Caco-2 (cell line): ENCODE measurements at regions not wholly inside any gene's neighbourhood (a gene's known extent, or its start where the extent isn't known, plus 50 kb on each side); places are given as distances from the start of the nearest gene placed in this dataset.

ENCODE experiments used
- BruUV-seq: library from RNA; stranded (reverse); fragments of 400-500 nt; replicated peaks from 2 replicates; lab custom pipeline; 2021; lab: Mats Ljungman, UMichigan
- CTCF ChIA-PET: fragments of 300-600 bp; sonication (Branson Sonifier 250); formaldehyde crosslinking; loops from one replicate; lab custom pipeline; 2022; ENCODE audit warnings: antibody characterized with exemption; lab: Charles Lee
- POLR2A ChIA-PET: fragments of 300-600 bp; sonication (Branson Sonifier 250); formaldehyde crosslinking; loops from one replicate; lab custom pipeline; 2022; ENCODE audit warnings: antibody characterized with exemption; lab: Charles Lee
- DNase-seq, 2 experiments: peaks; one replicate each; pipeline versions ENCODE4 v3.0.0 to v3.0.0-alpha.2; 2020 to 2022
- H3K27me3 ChIP-seq: replicated peaks from 2 replicates; pipeline ENCODE4 v1.6.0; 2011; ENCODE audit warnings: low read length; ENCODE audit not compliant: control insufficient read depth, insufficient read depth
- H3K36me3 ChIP-seq: 2 replicates; pipeline ENCODE4 v1.5.1; 2011; ENCODE audit warnings: low read length; ENCODE audit not compliant: control insufficient read depth, insufficient read depth
- H3K4me1 ChIP-seq: fragments of 250-450 bp; sonication (Bioruptor Pico); 2 replicates; pipeline ENCODE4 v1.5.1; 2020; ENCODE audit warnings: mild to moderate bottlenecking
- H3K4me3 ChIP-seq: 2 replicates; pipeline ENCODE4 v1.5.1; 2011; ENCODE audit warnings: low read depth, mild to moderate bottlenecking, control low read depth, low read length
- H3K9me3 ChIP-seq: fragments of 250-450 bp; sonication (Bioruptor Pico); 2 replicates; pipeline ENCODE4 v1.5.1; 2020; ENCODE audit warnings: mild to moderate bottlenecking, moderate library complexity
- H3K27ac Mint-ChIP-seq: one replicate; pipeline ENCODE4 v1.8.0; 2022; ENCODE audit warnings: mixed read lengths; ENCODE audit not compliant: unreplicated experiment
- H3K27me3 Mint-ChIP-seq: one replicate; pipeline ENCODE4 v1.8.0; 2022; ENCODE audit warnings: mixed read lengths; ENCODE audit not compliant: insufficient read depth, unreplicated experiment
- H3K36me3 Mint-ChIP-seq: one replicate; pipeline ENCODE4 v1.8.0; 2022; ENCODE audit warnings: mild to moderate bottlenecking, mixed read lengths; ENCODE audit not compliant: insufficient read depth, unreplicated experiment
- H3K4me1 Mint-ChIP-seq: one replicate; pipeline ENCODE4 v1.8.0; 2022; ENCODE audit warnings: low read depth, mixed read lengths; ENCODE audit not compliant: unreplicated experiment
- H3K4me3 Mint-ChIP-seq: one replicate; pipeline ENCODE4 v1.8.0; 2022; ENCODE audit warnings: mild to moderate bottlenecking, moderate library complexity, mixed read lengths; ENCODE audit not compliant: unreplicated experiment
- H3K9me3 Mint-ChIP-seq: one replicate; pipeline ENCODE4 v1.8.0; 2022; ENCODE audit warnings: mixed read lengths; ENCODE audit not compliant: unreplicated experiment
- CTCF ChIP-seq, 2 experiments: fragments of 200-600 bp in 1 of 2; IDR thresholded peaks; 1 replicate in 1 of 2; 2 replicates in 1 of 2; pipeline versions ENCODE4 v1.5.1 to v1.8.0; 2011 to 2022; ENCODE audit warnings: antibody characterized with exemption in 1 of 2, control low read depth in 1 of 2, inconsistent platforms in 1 of 2, low read depth in 1 of 2, low read length in 1 of 2, mild to moderate bottlenecking in 1 of 2, moderate library complexity in 1 of 2; ENCODE audit not compliant: insufficient read depth in 1 of 2, severe bottlenecking in 1 of 2, unreplicated experiment in 1 of 2
- intact Hi-C: fragments of 100-400 bp; cut with micrococcal nuclease; formaldehyde crosslinking; loops from one replicate; pipeline ENCODE4 v1.10.0; 2022; ENCODE audit not compliant: unreplicated experiment

DNA sequence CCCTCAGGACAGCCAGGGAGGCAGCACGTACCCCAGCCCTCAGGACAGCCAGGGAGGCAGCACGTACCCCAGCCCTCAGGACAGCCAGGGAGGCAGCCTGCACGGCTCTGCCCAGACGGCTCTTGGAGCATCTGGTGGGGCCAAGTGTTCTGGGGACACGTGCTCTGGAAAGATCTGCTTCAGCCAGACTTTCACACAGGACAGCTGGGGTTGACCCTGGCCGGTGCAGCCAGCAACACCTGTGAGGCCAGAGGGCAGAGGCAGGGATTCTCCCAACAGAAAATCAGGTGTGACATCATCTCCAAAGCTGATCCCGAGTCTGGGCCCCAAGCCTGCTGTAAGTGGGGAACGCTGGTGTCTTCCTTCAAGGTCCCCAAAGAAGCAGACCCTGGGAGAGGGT, 55.5 kb upstream of the SLCO4A1 start:
- no peak for TF ChIP-seq CTCF (IDR thresholded peaks at IDR 0.05; ENCODE audit: insufficient read depth in 1 of 2, low read depth in 1 of 2, low read length in 1 of 2, severe bottlenecking in 1 of 2, unreplicated experiment in 1 of 2)
- DNase-seq = no peak
- Histone ChIP-seq H3K4me1 (no peaks in the 10 kb centered on the region), H3K4me3 (no peak overlapping the region), H3K27me3 (0 out of 2 replicates have a peak, but pooled peaks cover 2% of the 10 kb centered on the region), H3K9me3 (no peaks in the 10 kb centered on the region), H3K36me3 (no peaks in the 10 kb centered on the region)
- no peaks in the 10 kb centered on the region for H3K36me3 Mint-ChIP-seq
- H3K27ac Mint-ChIP-seq = no peak overlapping the region
- H3K4me1 Mint-ChIP-seq = peaks cover 6% of the 10 kb centered on the region
- BruUV-seq = no TSS peak
- no peaks in the 10 kb centered on the region for H3K9me3 Mint-ChIP-seq
- H3K27me3 Mint-ChIP-seq = peaks cover 9% of the 10 kb centered on the region
- ChIA-PET POLR2A (no interaction called here), CTCF (no interaction called here)
- intact Hi-C loops = no loop called here
- H3K4me3 Mint-ChIP-seq = no peak overlapping the region

- CTCF ChIA-PET = interaction anchor here (1.0 to 1.9 kb wide), 2 partner anchors 11 to 29 kb away, joined by 3 to 6 read pairs; no protein-coding TSS in a partner anchor
- H3K4me1 ChIP-seq = no peaks in the 10 kb centered on the region
- intact Hi-C loops = no loop called here
- Mint-ChIP-seq H3K27me3 (peaks cover 11% of the 10 kb centered on the region), H3K27ac (no peak overlapping the region), H3K4me1 (peaks cover 6% of the 10 kb centered on the region), H3K4me3 (no peak overlapping the region), H3K9me3 (no peaks in the 10 kb centered on the region), H3K36me3 (no peaks in the 10 kb centered on the region)
- peak in 1 of 2 experiments; percentile 65 for DNase-seq
- H3K9me3 ChIP-seq = no peaks in the 10 kb centered on the region
- POLR2A ChIA-PET = interaction anchor here (0.5 kb wide), 1 partner anchor 201 kb away, joined by 7 read pairs; the partner anchor contains the start of gene RPS21
- no peak overlapping the region for H3K4me3 ChIP-seq
- no peaks in the 10 kb centered on the region for H3K36me3 ChIP-seq
- TF ChIP-seq CTCF (IDR thresholded peaks at IDR 0.05; ENCODE audit: insufficient read depth in 1 of 2, low read depth in 1 of 2, low read length in 1 of 2, severe bottlenecking in 1 of 2, unreplicated experiment in 1 of 2) = no peak
- no TSS peak for BruUV-seq
- 0 out of 2 replicates have a peak, but pooled peaks cover 2% of the 10 kb centered on the region for H3K27me3 ChIP-seq
These were observed 54.4 kb upstream of the SLCO4A1 start for GRCh38 chr20:62587757-62588402.

DNA sequence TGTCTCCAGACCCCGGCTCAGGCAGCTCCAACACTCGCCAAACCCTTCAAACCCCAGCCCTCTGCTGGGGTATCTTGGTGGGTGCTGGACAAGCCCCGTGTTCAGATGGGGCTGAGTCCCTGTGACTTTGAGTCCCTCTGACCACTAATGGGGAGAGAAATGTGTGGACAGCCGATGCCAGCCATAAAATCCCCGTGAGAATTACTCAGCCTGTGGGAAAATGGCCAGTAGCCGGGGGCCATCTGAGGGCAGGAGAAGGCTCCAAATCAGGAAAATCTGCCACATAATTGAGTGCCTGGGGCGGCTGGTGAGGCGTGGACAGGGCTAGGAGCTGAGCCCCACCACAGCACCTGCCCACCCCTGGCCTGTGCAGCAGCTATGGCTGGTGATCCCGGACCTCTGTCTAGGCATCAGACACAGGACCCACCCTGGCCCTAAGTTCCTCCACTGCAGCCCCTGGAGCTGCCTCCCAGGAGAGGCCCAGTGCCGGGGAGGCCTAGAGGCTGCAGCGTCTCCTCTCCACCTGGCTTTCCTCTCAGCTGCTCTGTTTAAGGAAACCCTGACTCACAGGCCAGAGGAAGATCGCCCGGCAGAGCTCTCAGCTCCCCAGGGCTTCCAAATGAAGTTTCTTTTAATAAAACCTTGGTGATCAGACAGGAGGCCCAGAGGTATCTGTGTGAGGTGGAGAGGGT, 53.7 kb upstream of the SLCO4A1 start:
- no peak for TF ChIP-seq CTCF (IDR thresholded peaks at IDR 0.05; ENCODE audit: insufficient read depth in 1 of 2, low read depth in 1 of 2, low read length in 1 of 2, severe bottlenecking in 1 of 2, unreplicated experiment in 1 of 2)
- H3K27ac Mint-ChIP-seq = no peak overlapping the region
- 0 out of 2 replicates have a peak, but pooled peaks cover 2% of the 10 kb centered on the region for H3K27me3 ChIP-seq
- no peaks in the 10 kb centered on the region for H3K36me3 Mint-ChIP-seq
- POLR2A ChIA-PET = no interaction called here
- H3K4me1 ChIP-seq = no peaks in the 10 kb centered on the region
- H3K27me3 Mint-ChIP-seq = peaks cover 6% of the 10 kb centered on the region
- DNase-seq = no peak
- no peaks in the 10 kb centered on the region for H3K36me3 ChIP-seq
- intact Hi-C loops = no loop called here
- no peaks in the 10 kb centered on the region for H3K4me1 Mint-ChIP-seq
- H3K4me3 Mint-ChIP-seq = no peak overlapping the region
- CTCF ChIA-PET = interaction anchor here (0.5 to 1.9 kb wide), 4 partner anchors 11 to 286 kb away, joined by 3 to 6 read pairs (median 4); no protein-coding TSS in a partner anchor
- H3K9me3 ChIP-seq = no peaks in the 10 kb centered on the region
- no peaks in the 10 kb centered on the region for H3K9me3 Mint-ChIP-seq
- BruUV-seq = no TSS peak
- no peak overlapping the region for H3K4me3 ChIP-seq
